ENCODE measurements at regions not wholly inside any gene's neighbourhood (a gene's known extent, or its start where the extent isn't known, plus 50 kb on each side); places are given as distances from the start of the nearest gene placed in this dataset.

DNA sequence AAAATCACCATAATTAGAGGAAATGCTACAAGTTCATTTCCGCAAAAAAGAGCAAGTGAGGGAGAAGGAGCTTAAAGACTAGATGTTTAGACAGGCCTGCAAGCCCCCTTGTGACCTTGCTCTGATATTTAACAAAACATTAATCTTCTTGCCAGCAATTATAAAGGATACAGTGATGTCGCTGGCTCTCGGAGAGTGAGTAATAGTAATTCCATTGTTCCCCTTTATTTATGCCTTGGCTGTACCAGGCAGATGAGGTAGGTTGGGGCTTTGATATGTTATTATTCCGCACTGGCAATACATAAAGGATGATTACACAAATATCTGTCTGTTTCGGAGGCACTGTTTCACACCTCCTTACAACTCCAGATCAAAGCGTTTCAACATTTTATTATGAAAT, 204.8 kb upstream of the SALL1 start:
- TF ChIP-seq, protein P1, sequence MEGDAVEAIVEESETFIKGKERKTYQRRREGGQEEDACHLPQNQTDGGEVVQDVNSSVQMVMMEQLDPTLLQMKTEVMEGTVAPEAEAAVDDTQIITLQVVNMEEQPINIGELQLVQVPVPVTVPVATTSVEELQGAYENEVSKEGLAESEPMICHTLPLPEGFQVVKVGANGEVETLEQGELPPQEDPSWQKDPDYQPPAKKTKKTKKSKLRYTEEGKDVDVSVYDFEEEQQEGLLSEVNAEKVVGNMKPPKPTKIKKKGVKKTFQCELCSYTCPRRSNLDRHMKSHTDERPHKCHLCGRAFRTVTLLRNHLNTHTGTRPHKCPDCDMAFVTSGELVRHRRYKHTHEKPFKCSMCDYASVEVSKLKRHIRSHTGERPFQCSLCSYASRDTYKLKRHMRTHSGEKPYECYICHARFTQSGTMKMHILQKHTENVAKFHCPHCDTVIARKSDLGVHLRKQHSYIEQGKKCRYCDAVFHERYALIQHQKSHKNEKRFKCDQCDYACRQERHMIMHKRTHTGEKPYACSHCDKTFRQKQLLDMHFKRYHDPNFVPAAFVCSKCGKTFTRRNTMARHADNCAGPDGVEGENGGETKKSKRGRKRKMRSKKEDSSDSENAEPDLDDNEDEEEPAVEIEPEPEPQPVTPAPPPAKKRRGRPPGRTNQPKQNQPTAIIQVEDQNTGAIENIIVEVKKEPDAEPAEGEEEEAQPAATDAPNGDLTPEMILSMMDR (IDR thresholded peaks at IDR 0.05) = no peak
- TF ChIP-seq POLR2A (IDR thresholded peaks at IDR 0.05) = no peak

Data from uterus (tissue), 2 donors.